HG03521 (cell line): ENCODE measurements at regions not wholly inside any gene's neighbourhood (a gene's known extent, or its start where the extent isn't known, plus 50 kb on each side); places are given as distances from the start of the nearest gene placed in this dataset.
"Not testable (repeated sequence)": the region's sequence is repeated elsewhere in the genome, so short reads cannot be mapped to it uniquely, and the experiment has no call there.

Source experiments
- ATAC-seq: cut with Tn5 transposase; IDR thresholded peaks from one replicate; pipeline ENCODE4 v1.9.1; 2021; ENCODE audit warnings: mild to moderate bottlenecking, moderate library complexity; ENCODE audit not compliant: unreplicated experiment

- no peak for ATAC-seq
Observed at GRCh38 chr16:56022818-56023217, 147.6 kb upstream of the CES5A start.

- no peak for ATAC-seq
Observed at GRCh38 chr16:56019274-56019673, 144.1 kb upstream of the CES5A start.

GRCh38 chr16:56013962-56014552, 138.9 kb upstream of the CES5A start:
- ATAC-seq = no peak

- no peak for ATAC-seq
Observed at GRCh38 chr16:56012482-56012811, 137.3 kb upstream of the CES5A start.

GRCh38 chr16:56011808-56012481, 136.8 kb upstream of the CES5A start:
- no peak for ATAC-seq

- no peak for ATAC-seq
Observed at GRCh38 chr16:56005958-56006357, 130.8 kb upstream of the CES5A start.

GRCh38 chr16:55999683-56000082, 124.5 kb upstream of the CES5A start:
- no peak for ATAC-seq

GRCh38 chr16:55993088-55993487, 117.9 kb upstream of the CES5A start:
- ATAC-seq = no peak

GRCh38 chr16:55992551-55992950, 117.4 kb upstream of the CES5A start:
- no peak for ATAC-seq

- no peak for ATAC-seq
Observed at GRCh38 chr16:55991843-55992242, 116.7 kb upstream of the CES5A start.

GRCh38 chr16:55989569-55989907, 114.4 kb upstream of the CES5A start:
- no peak for ATAC-seq

GRCh38 chr16:55988850-55989568, 113.8 kb upstream of the CES5A start:
- ATAC-seq = not testable (repeated sequence)

- no peak for ATAC-seq
Observed at GRCh38 chr16:55988013-55988412, 112.8 kb upstream of the CES5A start.

GRCh38 chr16:55982597-55982996, 107.4 kb upstream of the CES5A start:
- no peak for ATAC-seq

GRCh38 chr16:55981557-55981956, 106.4 kb upstream of the CES5A start:
- no peak for ATAC-seq

- no peak for ATAC-seq
Observed at GRCh38 chr16:55976815-55977214, 101.6 kb upstream of the CES5A start.

- ATAC-seq = no peak
Observed at GRCh38 chr16:55971447-55971846, 96.3 kb upstream of the CES5A start.

GRCh38 chr16:55968221-55968620, 93.0 kb upstream of the CES5A start:
- ATAC-seq = no peak

GRCh38 chr16:55964923-55965475, 89.8 kb upstream of the CES5A start:
- ATAC-seq = no peak

GRCh38 chr16:55955845-55956244, 80.7 kb upstream of the CES5A start:
- ATAC-seq = no peak

- no peak for ATAC-seq
Observed at GRCh38 chr16:55955424-55955823, 80.3 kb upstream of the CES5A start.

- no peak for ATAC-seq
Observed at GRCh38 chr16:55954906-55955305, 79.7 kb upstream of the CES5A start.
